ENCODE measurements at regions not wholly inside any gene's neighbourhood (a gene's known extent, or its start where the extent isn't known, plus 50 kb on each side); places are given as distances from the start of the nearest gene placed in this dataset.

DNA sequence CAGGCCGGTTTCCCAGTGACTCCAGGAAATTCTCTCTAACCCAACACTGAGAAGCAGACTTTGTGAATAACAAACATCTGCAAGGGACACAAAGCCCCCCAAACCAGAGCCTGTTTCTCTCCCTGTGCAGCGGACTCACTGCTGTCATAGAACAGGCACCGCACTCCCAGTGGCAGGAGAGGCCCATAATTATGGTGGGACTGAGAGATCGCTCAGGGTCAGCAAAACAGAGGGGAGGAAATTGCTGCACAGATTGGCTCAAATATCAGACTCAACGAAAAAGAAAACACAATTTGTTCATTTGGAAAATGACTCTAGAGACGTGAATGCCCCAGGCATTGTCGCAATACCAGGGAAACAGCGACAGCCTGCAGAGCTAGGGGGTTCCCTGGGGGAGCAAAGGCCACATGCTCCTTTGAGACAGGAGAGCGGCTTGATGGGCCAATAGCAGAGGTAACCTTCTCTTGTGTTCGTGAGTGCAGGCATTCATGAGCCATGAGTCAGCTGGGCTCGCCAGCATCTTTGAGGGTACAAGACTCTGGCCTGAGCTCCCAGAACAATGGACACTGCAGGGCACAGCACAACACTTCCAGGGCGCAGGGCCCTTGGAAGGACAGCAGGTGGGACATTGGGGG, 143.3 kb upstream of the KLHL29 start:
- DNase-seq (ENCODE audit: low read depth) = no peak

DNA sequence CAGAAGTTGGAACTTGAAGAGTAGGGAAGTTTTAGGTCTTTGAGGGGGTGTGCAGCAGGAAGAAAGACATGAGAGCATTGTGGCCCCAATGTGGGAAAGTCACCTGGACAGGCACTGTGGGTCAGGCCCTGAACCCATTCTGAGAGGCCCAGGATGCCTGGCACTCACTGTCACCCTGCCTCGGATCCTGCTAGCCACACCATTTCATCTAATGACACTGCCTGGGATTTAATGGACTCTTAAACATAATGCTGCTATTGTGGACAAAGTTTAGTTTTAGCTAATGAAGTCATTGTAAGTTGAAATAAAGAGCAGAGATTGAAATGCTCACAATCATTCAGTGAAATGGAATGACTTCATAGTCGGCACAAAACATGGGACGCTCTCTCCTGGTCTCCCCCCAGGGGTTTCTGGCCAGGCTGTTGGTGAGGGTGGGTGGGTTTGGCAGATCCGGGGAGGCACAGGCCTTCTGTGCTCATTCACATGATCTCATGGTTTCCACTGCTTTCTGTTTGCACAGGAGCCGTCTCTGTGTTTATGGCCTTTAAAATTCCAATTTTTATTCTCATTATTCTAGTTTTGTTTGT, 141.8 kb upstream of the KLHL29 start:
- DNase-seq (ENCODE audit: low read depth) = no peak

DNA sequence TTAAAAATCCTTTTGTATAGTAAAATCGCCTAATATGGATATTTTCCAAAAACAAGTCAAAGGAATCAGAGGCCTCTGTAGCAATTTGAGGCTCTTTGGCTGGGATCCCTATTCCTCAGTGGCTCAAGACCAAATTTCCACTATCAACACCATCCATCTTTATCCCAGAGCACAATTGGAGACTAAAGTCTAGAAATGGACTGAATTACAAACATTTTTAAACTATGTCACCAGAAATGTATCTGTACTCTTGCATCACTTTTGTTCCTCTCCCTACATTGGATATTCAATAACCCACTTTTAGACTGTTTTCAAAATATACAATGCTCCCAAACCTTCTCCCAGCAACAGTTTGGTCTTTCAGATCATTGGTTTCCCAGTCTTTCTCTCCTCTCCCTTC, 140.4 kb upstream of the KLHL29 start:
- no peak for DNase-seq (ENCODE audit: low read depth)

DNA sequence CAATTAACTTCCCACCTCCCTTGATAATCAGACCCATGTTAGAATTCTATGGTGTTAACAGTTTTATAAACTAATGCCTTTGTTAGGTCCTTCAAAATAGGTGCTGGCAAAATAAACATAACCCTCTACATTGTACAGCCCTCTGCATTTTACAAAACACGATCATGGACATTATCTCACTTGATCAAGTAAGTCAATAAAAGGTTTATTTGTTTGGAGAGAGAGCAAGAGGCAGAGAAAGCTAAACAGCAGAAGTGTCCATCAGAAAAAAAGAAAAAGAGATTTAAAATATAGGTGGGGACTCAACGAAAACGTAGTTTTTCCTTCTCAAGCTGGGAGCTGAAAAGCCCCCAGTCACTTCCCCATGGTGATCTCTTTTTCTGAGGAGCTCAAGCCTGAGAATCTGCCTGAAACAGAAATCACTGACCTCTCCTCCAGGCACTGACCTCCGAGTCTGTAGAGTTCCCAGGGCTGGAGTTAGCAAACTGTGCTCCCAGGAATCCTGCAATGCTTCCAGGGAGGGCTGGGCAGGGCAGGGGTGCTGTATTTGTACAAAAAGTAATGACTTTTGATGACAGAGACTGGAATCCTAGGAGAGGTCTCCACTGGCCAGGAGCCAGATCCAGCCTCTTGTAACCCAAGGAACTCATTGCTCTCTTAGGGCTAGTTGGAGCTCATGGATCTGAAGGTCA, 137.8 kb upstream of the KLHL29 start:
- no peak for DNase-seq (ENCODE audit: low read depth)

DNA sequence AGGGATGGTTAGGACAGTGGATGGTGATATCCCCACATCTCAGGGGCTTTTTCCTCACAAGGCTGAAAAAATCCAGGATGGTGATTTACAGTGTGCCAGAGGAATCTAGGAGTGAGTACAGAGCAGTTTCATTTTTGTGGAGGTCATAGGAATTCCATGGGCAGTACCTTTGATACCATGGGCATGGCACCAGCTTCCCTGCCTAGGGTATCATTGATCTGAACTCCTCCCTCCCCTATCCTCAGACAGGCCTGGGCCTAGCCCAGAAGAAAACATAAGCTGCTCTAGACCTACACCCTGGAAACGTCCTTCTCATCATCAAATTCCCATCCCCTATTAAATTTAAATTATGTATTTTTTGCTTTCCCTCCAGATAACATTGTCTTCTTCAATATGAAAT, 136.3 kb upstream of the KLHL29 start:
- no peak for DNase-seq (ENCODE audit: low read depth)

DNA sequence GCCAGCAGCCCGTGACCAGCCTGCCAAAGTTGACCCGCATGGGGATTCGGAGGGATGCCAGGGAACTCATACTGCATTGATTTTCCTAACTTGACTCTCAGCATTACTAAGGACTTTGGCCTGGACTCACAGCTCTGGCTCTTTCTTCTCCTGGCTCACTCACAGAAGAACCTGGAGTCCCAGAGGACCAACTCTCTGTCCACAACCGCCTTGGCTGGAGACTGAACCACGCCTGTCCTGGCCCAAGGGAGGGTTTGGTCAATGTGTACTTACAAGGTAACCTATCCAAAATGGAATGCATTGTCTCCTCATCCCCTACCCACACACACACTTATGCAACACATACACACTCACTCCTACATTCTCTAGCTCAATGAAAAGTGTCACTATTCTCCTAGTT, 135.6 kb upstream of the KLHL29 start:
- no peak for DNase-seq (ENCODE audit: low read depth)

DNA sequence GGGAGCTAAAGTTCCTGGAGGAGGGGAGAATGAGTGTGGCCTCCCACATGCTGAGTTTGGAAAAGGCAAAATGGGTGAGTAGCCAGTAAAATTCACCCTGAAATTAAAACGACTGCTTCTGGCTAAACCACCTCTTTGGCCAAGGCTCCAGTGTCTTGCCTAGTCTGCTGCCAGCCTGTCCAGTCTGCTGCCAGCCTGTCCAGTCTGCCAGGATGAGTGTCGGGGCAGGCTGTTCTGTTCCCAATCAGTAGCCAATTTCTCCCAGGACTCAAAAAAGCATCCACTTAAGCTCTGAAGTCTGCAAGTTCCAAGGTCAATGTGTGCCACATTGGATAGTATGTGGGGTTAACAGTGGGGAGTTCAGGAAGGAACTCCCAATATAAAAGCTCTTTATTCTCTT, 134.6 kb upstream of the KLHL29 start:
- no peak for DNase-seq (ENCODE audit: low read depth)

DNA sequence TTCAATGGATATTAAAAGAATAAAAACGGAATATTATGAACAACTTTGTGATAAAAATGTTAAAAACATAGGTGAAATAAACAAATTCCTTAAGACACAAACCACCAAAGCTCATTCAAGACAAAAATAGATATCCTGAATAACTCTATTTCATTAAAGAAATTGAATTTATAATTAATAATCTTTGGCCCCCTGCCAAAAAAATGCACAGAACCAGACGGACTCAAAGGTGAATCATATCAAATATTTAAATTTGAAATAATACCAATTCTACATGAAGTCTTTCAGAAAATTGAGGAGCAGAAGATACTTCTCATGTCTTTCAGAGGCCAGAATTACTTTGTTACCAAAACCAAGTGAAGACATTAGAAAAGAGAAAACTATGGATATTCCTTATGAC, 128.3 kb upstream of the KLHL29 start:
- DNase-seq (ENCODE audit: low read depth) = no peak

DNA sequence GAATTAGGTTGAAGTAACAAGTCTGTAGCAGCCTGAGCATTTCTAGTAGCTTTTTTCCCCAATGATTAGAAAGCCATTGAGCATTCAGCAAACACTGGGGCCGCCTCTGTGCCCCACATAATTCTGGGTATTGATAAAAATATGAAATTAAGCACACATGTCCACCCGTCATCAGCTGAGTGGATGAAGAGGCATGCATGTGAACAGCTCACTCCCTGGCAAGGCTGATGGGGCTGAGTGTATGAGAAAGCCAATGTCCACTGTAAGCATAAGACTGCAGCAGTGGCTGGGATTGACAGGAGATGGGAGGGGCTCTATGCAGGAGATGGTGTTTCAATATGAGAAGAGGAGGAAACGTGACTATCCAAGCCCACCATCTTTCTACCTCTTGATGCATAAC, 124.4 kb upstream of the KLHL29 start:
- no peak for DNase-seq (ENCODE audit: low read depth)

DNA sequence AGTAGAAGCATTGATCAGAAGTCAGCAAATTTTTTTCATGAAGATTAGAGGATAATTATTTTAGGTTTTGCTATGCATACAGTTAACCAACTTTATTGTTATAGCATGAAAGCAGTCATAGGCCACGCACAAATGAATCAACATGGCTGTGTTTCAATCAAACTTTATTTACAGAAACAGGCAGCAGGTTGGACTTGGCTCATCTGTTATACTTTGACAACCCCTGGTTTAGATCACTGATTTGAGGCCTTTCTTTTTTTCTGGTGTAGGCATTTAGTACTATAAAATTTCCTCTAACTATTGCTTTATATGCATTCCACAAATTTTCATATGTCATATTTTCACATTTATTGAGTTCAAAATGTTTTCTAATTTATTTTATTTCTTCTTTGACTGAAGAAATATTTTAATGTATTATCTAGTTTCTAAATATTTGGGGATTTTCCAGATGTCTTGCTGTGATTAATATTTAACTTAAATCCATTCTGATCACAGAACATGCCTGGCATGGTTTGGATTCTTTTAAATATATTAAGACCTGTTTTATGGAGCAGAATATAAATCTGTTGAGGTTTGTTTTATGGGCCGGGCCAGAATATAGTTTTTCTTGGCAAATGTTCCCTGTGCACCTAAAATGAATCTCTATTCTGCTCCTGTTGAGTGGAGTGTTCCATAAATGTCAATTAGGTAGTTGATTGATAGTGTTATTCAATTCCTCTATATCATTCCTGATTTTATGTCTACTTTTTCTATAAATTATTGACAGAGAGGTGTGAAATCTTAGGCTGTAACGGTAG, 116.3 kb upstream of the KLHL29 start:
- no peak for DNase-seq (ENCODE audit: low read depth)

DNA sequence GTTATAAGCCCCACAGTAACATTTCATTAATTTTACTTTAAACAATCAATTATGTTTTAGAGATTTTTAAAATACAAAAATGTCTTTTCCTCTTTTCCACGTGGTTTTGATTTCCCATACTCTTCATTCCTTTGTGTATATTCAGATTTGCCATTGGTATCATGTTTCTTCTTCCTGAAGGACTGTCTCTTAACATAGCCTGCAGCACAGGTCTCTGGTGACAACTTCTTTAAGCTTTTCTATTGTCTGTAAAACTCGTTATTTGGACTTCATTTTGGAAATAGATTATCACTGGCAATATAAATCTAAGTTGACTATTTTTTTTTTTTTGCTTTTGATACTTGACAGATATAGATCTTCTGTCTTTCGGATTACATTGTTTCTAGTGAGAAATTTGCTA, 115.2 kb upstream of the KLHL29 start:
- DNase-seq (ENCODE audit: low read depth) = no peak

DNA sequence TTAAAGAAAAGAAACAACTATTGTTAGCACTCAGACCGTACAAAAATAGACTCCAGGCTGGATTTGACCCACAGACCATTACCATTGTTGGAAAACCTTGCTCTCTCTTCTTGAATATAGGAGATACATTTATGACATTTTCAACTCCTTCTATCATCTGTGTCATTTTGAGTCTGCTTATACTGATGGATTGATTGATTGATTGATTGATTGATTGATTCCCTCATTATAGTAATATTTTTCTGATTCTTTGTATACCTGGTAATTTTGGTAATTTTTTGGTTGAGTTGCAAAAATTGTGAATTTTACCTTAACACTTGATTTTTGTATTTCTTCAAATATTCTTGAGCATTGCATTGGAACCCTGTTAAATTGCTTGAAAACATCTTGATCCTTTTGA, 114.2 kb upstream of the KLHL29 start:
- DNase-seq (ENCODE audit: low read depth) = no peak

DNA sequence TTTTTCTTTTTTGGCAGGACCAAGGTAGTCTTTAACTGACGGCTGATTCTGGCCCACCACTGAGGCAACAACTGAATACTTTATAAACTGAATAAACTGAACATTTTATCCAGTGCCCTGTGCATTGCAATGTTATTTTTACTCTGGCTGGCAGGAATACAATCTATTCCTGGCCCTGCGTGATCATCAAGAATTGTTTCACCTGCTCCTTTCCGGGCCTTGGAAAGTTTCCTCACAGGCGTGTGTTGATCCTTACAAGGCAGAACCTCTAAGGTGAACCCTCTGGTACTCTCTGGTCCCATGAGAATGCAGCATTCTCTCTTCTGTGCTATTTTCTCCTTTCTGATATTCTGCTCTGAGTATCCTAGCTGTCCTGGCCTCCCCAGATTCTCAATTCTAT, 113.7 kb upstream of the KLHL29 start:
- no peak for DNase-seq (ENCODE audit: low read depth)

DNA sequence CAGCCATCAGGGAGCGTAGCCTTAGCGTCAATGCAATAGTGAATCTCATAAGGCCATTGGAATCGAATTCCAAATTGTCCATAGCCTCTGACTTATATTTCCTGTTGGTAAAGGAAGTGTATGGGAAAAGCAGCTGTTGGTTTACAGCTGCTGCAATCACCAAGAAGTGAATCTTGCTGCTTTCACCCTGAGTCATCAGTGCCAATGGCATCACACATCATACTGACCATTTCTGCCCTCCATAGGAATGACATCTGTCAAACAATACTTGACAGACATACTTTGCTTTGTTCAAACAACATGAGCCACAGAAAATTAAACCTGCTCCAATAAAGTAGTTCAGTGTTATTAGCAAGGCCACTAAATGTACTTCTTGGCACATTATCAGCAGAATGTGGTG, 111.2 kb upstream of the KLHL29 start:
- DNase-seq (ENCODE audit: low read depth) = no peak

DNA sequence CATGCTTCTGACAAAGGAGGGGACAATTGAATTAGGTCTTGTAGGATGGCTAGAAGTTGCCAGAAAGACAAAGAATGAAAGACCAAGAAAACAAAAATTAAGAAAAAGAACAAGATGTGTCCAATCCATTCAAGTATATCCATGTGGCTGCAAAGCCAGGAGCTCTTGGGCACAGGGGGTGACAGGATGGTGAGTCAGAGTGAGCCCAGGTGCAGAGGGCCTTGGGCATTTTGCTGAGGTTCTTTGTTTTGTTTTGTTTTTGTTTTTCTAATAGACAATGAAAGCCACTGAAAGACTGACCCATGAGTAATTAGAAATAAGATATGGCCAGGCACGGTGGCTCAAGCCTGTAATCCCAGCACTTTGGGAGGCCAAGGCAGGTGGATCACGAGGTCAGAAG, 104.6 kb upstream of the KLHL29 start:
- no peak for DNase-seq (ENCODE audit: low read depth)

DNA sequence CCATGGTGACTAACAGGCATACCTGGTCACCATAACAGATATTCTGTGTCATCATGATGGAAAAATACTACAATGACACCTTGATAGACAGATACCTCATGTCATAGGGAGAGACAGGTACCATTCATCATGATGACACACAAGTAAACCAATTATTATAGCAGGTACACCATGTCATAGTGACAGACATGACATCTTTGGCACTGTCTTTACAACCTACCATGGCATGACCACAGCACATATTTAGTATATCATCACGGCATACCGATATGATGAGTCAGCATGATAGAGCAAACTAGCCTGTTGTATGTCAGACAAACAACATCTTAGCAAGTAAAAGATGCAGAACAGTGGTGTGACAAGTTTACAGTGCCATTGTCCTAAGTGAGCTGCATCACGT, 101.3 kb upstream of the KLHL29 start:
- no peak for DNase-seq (ENCODE audit: low read depth)

DNA sequence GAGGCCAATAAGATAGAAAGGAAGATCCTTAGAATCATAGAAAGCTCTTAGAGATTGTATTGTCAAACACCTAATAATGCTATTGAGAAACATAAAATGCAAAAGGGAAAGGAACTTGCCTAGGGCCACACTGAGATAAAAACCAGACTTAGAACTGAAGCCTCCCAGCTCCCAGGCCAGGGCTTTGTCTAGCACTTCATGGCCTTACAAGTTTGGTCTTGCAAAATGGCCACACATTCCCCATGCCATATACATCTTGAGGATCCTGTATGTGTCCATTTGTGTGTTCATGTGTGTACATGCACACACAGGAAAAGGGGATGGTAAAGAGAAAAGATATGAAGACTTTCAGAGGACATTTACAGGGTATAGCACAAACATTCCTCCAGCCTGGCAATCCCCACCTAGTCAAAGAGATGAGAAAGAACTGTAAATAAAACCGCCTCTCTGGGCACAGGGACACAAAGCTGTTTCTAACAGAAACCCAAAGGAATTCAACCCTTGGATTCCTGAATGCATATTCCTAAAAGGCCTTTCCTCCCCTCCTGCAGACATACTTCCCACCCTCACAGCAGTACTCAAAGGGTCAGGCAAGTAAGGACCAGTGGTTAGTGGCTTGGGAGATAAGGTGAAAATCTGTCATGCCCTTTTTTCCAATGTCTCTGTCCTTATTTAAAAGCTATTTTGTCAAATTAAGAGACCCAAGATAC, 99.7 kb upstream of the KLHL29 start:
- no peak for DNase-seq (ENCODE audit: low read depth)

DNA sequence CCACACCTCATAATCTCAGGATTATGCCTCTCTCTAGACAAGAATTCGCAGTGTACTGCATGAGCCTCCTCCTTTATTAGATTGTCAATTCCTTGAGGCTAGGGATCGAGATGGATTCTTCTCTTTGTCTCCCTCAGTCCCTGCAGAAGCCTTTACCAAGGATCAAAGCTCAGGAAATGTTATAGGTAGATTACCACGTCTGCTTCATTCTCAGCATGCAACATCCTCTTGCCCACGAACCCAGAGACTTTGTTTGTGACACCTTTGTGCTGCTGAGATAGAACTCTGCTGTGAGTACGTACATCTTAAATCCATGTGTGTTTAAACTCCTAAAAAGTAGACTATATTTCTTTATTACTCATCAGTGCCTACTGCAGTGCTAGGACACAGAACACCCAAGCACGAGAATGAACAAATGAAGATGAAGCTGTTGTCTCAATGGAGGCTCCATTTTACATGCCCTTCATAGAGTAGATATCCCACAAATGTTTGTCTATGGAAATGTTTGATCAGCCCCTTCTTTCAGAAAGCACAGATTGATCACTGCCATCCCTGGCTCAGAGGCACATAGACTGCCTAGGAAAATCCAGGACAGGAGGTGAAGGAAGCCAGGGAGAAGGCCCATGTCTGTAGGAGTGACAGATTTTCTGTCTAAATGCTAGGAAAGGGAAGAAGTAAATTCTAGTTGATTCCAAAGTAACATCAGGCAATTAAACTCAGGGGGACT, 98.8 kb upstream of the KLHL29 start:
- DNase-seq (ENCODE audit: low read depth) = no peak

DNA sequence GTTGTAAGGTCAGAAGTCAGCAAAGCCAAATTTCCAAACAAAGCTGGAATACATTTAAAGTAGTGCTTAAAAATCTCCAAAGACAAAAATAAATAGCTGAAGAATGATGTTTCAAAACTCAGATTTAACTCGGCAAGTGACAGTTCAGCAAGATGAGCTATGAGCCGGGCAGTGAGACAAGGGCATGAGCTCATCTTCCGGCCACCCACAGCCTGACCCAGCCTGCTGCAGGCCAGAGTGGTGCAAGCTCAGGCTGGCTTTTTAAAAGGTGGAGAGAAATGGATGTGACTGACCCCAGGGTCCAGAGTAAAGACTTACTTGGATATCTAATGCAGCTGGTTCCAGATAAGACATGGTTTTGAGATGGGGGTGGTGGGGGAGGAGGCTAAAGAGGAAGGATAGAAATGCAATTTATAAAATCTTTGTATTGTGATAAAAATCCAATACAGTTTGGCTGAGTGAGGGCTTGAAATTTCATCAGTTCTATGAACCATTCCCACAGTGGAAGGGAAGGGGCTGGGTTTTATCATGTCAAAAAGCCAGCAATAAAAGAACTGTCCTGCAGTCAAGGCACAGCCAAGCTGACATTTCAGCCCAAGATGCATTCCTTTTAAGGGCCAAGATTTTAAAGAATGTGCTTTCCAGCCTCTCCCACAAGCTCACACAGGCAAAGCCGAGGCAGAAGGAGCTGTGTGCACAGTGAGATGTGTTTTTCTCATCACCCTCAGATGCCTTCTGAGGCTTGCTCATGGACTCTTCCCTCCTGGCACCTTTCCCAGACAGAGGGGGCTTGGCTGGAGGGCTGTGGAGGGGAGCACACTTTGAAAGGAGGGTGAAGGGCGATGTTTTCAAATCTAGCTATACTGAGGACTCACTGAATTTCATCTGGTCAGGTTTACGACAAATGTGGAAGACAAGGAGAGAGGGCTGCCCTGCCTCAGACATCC, 97.9 kb upstream of the KLHL29 start:
- peak; percentile 50 for DNase-seq (ENCODE audit: low read depth)

DNA sequence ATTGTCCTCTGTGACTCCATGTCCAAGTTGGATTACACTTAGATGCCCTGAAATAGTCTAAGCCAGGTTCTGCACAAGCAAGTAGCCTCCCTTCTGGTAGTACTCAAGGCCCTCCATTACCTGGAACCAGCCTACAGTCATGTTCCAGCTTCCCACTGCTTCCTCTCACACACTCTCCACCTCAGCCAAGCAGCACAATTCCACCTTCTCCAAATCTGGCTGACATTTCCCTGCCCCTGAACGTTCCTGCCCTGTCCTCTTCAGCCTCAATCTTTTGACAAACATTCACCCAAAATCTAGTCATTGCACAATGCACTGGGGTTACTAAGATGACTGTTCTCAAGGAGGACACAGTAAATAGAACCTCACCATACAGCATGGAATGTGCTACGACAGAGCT, 95.3 kb upstream of the KLHL29 start:
- DNase-seq (ENCODE audit: low read depth) = no peak

DNA sequence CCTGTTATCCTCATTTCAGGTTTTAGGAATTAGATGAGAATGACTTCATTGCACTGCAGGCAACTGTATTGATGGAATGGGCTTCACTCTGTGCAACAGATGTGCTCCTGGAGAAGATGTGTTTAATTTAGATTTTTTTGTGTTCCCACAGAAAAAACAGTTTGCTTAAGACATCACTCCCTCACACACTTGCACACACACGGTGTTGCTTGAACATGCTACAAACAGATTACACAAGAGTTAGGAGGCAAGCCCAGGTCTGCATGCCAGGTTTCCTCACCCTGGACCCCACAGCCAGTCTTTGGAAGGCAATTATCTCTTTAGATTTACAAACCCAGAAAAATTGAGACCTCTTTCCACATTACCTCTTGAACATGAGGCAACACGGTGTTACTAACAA, 93.7 kb upstream of the KLHL29 start:
- no peak for DNase-seq (ENCODE audit: low read depth)
